GM12872 (cell line): ENCODE measurements at regions not wholly inside any gene's neighbourhood (a gene's known extent, or its start where the extent isn't known, plus 50 kb on each side); places are given as distances from the start of the nearest gene placed in this dataset.

Experiments used
- TF ChIP-seq, protein P1 (sequence below): IDR thresholded peaks from 3 replicates; pipeline ENCODE4 v1.5.1; 2011; ENCODE audit warnings: low read depth, mild to moderate bottlenecking, low read length, moderate library complexity; ENCODE audit not compliant: insufficient read depth

DNA sequence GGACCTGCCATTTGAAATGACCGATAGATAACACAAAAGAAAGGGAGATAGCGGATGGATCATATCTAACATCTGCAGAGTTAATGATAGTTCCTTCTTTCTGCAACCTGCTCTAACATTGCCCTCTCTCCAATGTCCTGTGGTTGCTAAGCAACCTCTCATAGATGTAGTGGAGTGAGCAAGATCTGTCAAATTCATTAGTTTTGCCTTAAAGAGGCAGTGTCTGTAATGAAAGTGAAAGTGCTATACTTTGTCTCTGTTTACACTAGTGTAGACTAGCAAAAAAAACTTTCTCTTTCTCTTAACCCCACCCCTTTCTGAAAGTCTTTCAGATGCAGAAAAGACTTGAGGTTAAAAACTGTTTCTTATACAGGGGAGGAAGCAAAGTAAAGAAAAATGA, 1196.9 kb downstream of the SORCS3 start:
- TF ChIP-seq, protein P1, sequence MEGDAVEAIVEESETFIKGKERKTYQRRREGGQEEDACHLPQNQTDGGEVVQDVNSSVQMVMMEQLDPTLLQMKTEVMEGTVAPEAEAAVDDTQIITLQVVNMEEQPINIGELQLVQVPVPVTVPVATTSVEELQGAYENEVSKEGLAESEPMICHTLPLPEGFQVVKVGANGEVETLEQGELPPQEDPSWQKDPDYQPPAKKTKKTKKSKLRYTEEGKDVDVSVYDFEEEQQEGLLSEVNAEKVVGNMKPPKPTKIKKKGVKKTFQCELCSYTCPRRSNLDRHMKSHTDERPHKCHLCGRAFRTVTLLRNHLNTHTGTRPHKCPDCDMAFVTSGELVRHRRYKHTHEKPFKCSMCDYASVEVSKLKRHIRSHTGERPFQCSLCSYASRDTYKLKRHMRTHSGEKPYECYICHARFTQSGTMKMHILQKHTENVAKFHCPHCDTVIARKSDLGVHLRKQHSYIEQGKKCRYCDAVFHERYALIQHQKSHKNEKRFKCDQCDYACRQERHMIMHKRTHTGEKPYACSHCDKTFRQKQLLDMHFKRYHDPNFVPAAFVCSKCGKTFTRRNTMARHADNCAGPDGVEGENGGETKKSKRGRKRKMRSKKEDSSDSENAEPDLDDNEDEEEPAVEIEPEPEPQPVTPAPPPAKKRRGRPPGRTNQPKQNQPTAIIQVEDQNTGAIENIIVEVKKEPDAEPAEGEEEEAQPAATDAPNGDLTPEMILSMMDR, result no peak

DNA sequence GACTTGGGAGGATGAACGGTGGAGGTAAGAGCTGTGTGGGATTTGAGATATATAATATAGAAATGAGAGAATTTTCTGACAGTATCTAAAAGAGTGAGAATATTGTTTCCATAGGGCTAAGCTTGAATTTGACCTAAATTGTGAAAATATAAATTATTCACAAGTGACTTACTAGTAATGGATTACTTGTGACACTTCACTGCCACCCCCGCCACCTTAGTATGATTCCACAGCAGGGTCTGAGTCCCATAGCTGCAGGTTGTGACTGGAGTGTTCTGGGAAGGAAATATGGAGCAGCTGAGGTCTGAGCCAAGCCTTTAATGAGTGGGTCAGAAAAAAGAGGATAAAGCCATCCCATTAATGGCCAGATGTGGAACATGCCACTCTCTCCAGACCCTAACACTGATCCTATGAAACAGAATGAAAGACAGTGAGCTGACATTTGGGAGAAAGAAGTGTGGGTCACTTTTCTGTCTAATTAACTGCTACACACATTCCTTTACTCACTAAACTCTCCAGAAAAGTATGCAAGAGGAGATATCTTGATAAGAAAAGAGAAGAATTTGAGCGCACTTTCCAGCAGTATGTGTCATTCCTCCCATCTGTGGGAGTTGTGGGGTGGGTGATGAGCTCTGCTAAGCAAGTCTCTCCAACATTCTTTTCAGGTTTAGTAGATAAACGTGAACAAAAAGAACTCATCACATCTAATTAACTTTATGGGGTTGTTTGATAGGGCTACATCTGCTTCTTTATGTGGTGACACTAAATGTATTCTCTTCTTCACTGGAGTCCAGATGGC, 1193.4 kb downstream of the SORCS3 start:
- TF ChIP-seq, protein P1, result no peak

DNA sequence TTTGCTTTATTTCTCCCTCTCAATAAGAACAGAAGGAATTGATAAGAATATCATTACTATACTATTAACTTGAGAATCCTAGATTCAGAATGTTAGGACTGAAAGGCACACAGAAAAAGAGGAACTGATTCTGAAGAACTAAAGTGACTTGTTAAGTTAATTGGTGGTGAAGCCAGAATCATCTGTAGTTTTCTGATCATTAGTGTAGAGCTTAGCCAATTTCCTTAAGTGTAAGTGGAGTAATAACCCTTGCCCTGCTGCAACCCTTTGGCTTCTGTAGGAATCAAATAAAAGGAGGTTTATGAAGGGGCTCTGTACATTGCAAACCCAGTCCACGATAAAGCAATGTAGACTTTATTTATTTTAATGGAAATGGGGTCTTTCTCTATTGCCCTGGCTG, 1186.0 kb downstream of the SORCS3 start:
- TF ChIP-seq, protein P1, result no peak

DNA sequence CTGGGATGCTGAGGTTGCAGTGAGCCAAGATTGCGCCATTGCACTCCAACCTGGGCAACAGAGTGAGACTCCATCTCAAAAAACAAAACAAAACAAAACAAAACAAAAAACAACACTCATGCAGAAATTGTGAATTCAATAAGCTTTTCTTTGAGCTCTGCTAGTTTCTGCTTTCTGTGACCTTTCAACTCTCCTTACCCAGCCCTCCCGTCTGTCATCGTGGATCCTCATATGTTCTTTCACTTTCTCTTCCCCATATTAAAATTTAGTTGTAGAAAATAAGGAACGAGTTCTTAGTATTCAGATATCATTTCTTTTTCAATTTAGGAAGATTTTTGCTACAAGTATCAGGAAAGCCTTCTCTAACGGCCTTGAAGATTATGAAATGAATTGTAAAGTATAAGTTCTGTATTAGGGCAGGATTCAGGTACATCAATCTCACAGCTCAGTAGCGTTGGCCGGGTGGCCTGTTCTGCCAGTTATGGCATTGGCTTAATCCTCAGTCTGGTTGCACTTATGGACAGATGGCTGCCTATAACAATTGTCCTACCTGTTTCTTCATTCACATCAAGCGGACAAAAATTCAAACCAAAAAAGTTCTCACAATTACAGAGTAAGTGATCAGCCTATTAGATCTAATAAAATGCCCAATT, 1167.0 kb downstream of the SORCS3 start:
- TF ChIP-seq, protein P1, result no peak

DNA sequence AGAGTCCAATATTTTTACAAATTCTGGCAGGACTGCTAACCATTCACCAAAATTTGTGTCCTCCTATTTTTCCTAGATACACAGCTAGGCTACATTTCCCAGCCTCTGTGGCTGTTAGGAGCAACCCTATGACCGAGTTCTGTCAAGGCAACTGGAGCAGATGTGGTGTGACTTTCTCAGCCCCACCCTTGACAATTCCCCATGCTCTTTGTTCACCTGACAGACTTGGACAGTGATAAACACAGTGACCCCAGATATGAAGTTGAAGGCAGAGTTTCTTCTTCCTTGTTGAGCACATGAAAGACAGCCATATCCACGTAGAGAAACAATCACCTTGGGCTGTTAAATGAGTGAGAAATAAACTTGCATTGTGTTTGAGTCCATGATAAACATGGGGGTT, 1162.1 kb downstream of the SORCS3 start:
- TF ChIP-seq, protein P1, result no peak

DNA sequence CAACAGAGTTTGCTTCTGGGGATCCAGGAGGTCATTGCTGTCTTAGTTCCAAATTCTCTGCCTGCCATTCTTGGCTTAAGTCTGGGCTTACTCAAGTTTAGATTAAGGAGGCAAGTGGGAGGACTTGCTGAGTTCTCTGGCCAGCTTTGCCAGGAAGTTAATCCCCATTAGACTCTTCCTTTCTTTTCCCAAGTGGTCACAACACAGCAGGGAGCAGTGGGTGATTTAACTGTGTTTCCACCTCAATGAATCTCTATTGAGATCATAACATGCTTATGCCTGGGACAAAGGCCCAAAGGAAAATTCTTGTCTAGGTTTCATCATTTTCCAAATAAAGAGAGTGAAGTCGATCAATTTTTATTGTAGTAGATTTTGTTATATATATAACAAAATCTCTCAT, 1159.6 kb downstream of the SORCS3 start:
- TF ChIP-seq, protein P1, result no peak

DNA sequence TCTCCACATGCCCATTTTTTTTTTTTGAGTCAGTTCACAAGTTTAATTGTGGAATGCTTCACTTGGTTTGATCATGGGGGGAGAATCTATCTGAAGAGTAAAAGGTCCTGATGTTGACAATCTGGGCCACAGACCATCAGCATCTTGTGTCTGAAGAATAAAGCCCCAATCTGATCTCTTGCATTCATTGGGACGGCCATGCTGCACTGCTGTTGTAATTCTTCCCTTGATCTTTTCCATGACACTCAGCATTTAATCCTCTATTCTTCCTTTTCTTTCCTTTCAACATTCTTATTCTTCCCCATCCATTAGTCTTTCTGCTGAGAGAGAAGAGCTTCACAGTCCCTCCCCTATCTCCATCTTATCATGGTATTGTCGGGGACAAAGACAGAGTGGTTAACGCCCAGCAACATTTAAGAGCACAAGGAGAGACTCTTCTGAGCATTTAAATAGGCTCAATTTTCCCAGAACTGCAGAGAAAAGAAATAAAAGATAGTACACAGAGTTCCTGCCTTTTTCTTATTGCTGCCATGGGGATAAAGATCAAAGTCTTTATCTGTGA, 1157.3 kb downstream of the SORCS3 start:
- TF ChIP-seq, protein P1, result no peak
